Right lobe of liver (tissue), 6 donors: ENCODE measurements at regions not wholly inside any gene's neighbourhood (a gene's known extent, or its start where the extent isn't known, plus 50 kb on each side); places are given as distances from the start of the nearest gene placed in this dataset.
A peak's percentile ranks its signal among the peaks of the same experiment; 100 is the strongest.
"Not testable (repeated sequence)": the region's sequence is repeated elsewhere in the genome, so short reads cannot be mapped to it uniquely, and the experiment has no call there.

Experiments
- ATAC-seq, 4 donors: fragments of 200-7000 bp; cut with Tn5 transposase; one replicate each; pipeline ENCODE4 v1.9.1; 2020; ENCODE audit warnings: mild to moderate bottlenecking in 4 of 4, moderate library complexity in 4 of 4
- DNase-seq, 3 donors: peaks; one replicate each; pipeline ENCODE4 v3.0.0-alpha.2; 2020
- H3K27ac ChIP-seq, 3 donors: fragments of 200-600 bp; one replicate each; pipeline ENCODE4 v1.8.0; 2022
- H3K27me3 ChIP-seq, 2 donors: fragments of 200-600 bp; one replicate each; pipeline ENCODE4 v1.8.0; 2022
- H3K36me3 ChIP-seq, 4 donors: fragments of 200-600 bp; sonication (generic) in 1 of 4; one replicate each; pipeline versions ENCODE4 v1.5.1 to v1.8.0; 2017 to 2022; ENCODE audit warnings: control low read depth in 1 of 4
- H3K4me1 ChIP-seq, 4 donors: fragments of 200-600 bp; sonication (generic) in 1 of 4; one replicate each; pipeline versions ENCODE4 v1.5.1 to v1.8.0; 2017 to 2022; ENCODE audit warnings: control low read depth in 1 of 4
- H3K4me3 ChIP-seq, 3 donors: fragments of 200-600 bp; one replicate each; pipeline ENCODE4 v1.8.0; 2022
- H3K9me3 ChIP-seq, 4 donors: fragments of 200-600 bp; sonication (generic) in 1 of 4; one replicate each; pipeline versions ENCODE4 v1.5.1 to v1.8.0; 2017 to 2022; ENCODE audit warnings: control low read depth in 1 of 4
- CTCF ChIP-seq, 4 donors: fragments of 200-600 bp in 3 of 4; fragments of 450-650 bp in 1 of 4; IDR thresholded peaks; one replicate each; pipeline versions ENCODE4 v1.5.1 to v1.8.0; 2016 to 2022; ENCODE audit warnings: antibody characterized with exemption in 4 of 4, mild to moderate bottlenecking in 2 of 4
- POLR2A ChIP-seq: fragments of 450-650 bp; IDR thresholded peaks from one replicate; pipeline ENCODE4 v1.6.1; 2017; ENCODE audit warnings: antibody characterized with exemption, mild to moderate bottlenecking
- WGBS: methylation state at CpG from one replicate; pipeline ENCODE4 v1.1.6; 2018; ENCODE audit warnings: low coverage, low lambda C conversion rate; ENCODE audit not compliant: insufficient coverage; ENCODE audit errors: missing lambda C conversion rate; 5-methylcytosine and 5-hydroxymethylcytosine counted together
- intact Hi-C, 2 donors: fragments of 100-400 bp; cut with DNase I; formaldehyde crosslinking; loops; one replicate each; pipeline versions ENCODE4 v1.11.2 to v1.14.1; 2022
- donor health status: DM: no; HTN: yes; CAD: no.
- donor health status: DM: no; HTN: no; CAD: no.
- donor health status: DM: no; HTN: no; CAD: no.
- donor health status: DM: no; HTN: yes; CAD: no.
- donor health status: DM: no; HTN: yes; CAD: no.

GRCh38 chr6:6875818-6876470, 231.8 kb upstream of the RREB1 start:
- 60% methylated on average over 5 of the region's 5 CpGs for WGBS
- H3K9me3 ChIP-seq = no peaks in the 10 kb centered on the region
- ATAC-seq = peak in 1 of 4 donors; percentile 47
- H3K36me3 ChIP-seq = no peaks in the 10 kb centered on the region
- intact Hi-C loops = no loop called here
- no peak overlapping the region for H3K4me3 ChIP-seq
- no peak overlapping the region for H3K27ac ChIP-seq
- DNase-seq = no peak
- no peaks in the 10 kb centered on the region for H3K4me1 ChIP-seq
- no peaks in the 10 kb centered on the region for H3K27me3 ChIP-seq
- TF ChIP-seq POLR2A = no peak
- no peak for TF ChIP-seq CTCF (IDR thresholded peaks at IDR 0.05)

DNA sequence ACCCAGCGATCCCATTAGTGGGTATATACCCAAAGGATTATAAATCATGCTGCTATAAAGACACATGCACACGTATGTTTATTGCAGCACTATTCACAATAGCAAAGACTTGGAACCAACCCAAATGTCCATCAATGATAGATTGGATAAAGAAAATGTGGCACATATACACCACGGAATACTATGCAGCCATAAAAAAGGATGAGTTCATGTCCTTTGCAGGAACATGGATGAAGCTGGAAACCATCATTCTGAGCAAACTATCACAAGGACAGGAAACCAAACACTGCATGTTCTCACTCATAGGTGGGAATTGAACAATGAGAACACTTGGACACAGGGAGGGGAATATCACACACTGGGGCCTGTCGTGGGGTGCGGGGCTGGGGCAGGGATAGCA, 230.0 kb upstream of the RREB1 start:
- H3K36me3 ChIP-seq, H3K27ac ChIP-seq, ATAC-seq, H3K27me3 ChIP-seq, H3K4me3 ChIP-seq, DNase-seq, H3K4me1 ChIP-seq, intact Hi-C loops, H3K9me3 ChIP-seq: not testable (repeated sequence)
- WGBS = 93% methylated on average over 5 of the region's 5 CpGs

DNA sequence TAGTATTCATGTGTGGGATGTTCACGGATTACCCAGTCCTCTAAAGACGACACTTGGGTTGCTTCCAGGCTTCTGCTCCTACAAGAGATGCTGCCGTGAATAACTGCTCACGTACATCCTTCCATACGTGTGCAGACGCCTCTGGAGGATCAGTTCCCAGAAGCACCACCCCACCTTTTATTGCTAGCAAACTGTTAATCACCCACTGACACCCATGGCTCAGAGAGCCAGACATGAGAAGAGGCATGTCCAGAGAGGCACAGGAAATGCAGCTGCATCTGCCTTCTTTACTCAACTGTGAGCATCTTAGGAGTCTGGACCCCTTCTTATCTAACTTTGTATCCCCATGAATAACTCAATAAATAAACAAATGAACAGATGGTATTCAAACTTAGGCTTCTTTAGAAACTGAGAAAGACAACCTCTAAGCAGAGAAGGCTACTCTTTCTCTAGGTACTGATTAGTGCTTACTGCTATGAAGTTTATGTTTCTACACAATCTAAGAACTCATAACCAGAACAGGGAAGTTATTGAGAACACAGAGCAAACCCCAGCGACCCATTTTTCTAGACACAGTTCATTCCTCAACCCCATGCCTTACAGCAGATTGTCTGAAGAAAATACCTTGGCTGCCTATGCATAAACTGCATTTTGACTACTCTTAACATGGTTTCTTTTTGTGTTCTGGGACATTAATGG, 228.7 kb upstream of the RREB1 start:
- no peaks in the 10 kb centered on the region for H3K9me3 ChIP-seq
- intact Hi-C loops = no loop called here
- H3K27me3 ChIP-seq = no peaks in the 10 kb centered on the region
- no peaks in the 10 kb centered on the region for H3K4me1 ChIP-seq
- H3K36me3 ChIP-seq = no peaks in the 10 kb centered on the region
- DNase-seq = no peak
- peak in 3 of 4 donors; percentile 10 to 21 (median 20) for ATAC-seq
- no peak for TF ChIP-seq CTCF (IDR thresholded peaks at IDR 0.05)
- TF ChIP-seq POLR2A = no peak
- H3K4me3 ChIP-seq = no peak overlapping the region
- 68% methylated on average over 6 of the region's 7 CpGs for WGBS
- H3K27ac ChIP-seq = no peak overlapping the region

- H3K4me1 ChIP-seq, DNase-seq, H3K27me3 ChIP-seq, intact Hi-C loops, H3K9me3 ChIP-seq, H3K27ac ChIP-seq, H3K4me3 ChIP-seq, H3K36me3 ChIP-seq: not testable (repeated sequence)
- WGBS = 27% methylated on average over 5 of the region's 6 CpGs
- peak in 3 of 4 donors; percentile 18 to 82 (median 67) for ATAC-seq
Observed at GRCh38 chr6:6879586-6879974, 228.2 kb upstream of the RREB1 start.

DNA sequence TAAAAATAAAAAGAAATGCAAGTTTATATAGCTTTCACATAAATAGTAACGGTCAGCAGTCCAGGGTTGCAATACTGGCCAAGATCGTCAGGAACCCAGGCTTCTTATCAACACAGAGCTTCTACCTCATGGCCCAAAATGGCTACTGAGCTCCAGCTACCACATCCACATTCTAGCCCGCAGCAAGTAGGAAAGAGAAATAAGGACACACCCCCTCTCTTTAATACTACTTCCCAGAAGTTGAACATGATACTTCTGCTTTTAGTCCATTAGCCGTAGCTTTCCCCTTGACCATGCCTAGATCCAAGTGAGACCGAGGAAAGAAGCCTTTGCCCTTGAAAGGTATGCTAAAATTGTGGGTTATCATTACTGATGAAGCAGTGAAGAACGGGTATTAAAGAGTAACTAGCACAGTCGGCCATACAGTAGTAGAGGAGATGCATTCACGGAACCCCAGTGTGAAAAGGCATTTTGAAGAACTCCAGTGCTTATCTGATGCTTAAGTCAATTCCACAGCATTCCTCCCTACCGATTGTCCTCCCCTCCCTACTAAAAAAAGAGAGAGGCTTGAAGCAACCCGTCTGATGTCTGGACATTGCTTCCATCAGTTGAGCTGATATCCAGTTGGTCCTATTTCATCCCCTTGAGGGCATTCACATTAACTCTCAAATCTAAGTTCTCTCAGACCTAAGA, 226.9 kb upstream of the RREB1 start:
- Histone ChIP-seq H3K36me3 (no peaks in the 10 kb centered on the region), H3K4me1 (peaks cover 0 to 12% (median 4%) of the 10 kb centered on the region in 4 donors), H3K9me3 (no peaks in the 10 kb centered on the region), H3K4me3 (no peak overlapping the region), H3K27ac (no peak overlapping the region), H3K27me3 (no peaks in the 10 kb centered on the region)
- 76% methylated on average over 10 of the region's 10 CpGs for WGBS
- intact Hi-C loops = no loop called here
- DNase-seq (no peak), ATAC-seq (no peak)
- TF ChIP-seq POLR2A (no peak), CTCF (IDR thresholded peaks at IDR 0.05) (no peak)
